Right kidney (tissue), 1 donor: ENCODE measurements at regions not wholly inside any gene's neighbourhood (a gene's known extent, or its start where the extent isn't known, plus 50 kb on each side); places are given as distances from the start of the nearest gene placed in this dataset.

Experiments
- DNase-seq: peaks from one replicate; pipeline ENCODE4 v3.0.0-alpha.2; 2016

DNA sequence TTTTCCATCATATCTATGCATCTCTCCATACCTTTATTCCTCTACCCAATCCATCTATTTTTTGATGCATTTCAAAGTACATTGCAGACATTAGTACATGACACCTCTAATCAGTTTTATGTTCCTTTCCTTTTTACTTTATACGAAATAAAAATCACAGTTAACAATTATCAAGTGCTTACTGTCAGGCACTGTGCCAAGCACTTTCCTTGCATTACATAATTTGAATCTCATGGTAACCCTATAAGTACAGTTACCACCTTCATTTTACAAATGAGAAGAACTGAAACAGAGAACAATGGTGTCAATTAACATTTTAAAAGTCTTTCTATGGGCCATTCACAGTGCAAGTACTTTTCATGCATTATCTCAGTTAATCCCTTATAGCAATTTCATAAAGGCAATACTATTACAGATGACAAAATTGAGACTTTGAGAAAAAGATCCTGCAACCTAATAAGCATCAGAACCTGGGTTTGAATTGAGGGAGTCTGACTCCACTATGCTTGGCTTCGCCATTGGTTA, 544.4 kb upstream of the TNP1 start:
- DNase-seq = no peak

DNA sequence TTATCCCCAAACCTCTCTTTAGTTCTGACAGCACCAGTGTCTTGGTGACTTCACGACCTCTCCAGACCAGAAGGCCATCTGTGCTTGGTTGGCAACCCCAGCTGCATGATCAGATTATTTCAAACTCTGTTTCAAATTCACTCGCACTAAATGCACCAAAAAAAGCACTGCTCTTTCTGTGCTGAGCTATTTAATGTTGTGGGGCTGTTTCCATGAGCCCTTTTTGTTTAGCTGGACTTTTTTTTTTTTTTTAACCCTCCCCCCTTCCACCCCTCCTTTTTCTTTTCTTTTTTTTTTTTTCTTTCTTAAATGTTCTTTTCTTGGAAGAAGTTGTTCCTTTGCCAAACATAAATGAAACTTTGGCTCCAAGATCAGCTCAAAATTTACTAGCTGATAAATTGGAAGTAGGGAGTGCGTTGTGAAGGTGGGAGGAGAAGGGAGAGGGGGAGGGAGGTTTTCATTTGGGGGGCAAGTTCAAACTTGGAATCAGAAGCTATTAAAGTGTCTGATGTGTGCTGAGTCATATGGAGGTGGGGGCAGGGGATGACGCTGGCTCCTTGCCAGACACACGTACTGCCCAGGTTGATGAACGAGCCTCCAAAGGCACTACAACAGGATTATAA, 543.0 kb upstream of the TNP1 start:
- DNase-seq = peak; percentile 23

DNA sequence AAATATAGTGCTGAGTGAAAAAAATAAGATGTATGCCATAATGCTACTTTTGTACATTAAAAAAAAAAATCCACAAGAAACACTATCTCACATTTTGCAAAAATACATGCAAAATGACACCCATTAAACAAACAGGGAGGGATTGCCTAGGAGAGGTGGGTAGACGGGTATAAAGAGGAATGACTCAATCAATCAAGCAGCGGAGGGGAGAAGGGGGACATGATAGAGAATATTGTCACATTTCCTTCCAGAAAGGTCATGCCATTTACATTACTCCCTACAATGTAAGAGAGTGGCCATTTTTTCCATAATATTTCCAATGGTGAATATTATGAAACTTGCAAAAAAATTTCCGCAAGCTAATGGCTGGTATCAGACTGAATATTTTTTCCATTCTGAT, 542.3 kb upstream of the TNP1 start:
- DNase-seq = no peak

DNA sequence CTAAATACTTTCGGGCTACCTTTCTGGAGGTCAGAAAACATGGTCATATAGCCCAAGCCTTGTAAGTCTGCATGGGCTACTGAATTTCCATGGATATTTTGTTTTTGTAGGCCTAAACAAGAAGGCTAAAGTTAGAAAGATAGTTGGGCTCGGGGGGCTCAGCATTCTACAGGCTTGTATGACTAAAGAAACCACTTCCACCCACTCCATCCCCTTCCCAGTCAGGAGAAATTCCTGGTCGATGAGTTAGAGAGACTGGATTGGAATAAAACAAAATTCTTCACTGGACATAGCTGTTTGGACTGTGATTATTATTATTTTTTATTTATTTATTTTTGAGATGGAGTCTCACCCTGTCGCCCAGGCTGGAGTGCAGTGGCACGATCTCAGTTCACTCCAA, 539.4 kb upstream of the TNP1 start:
- no peak for DNase-seq

DNA sequence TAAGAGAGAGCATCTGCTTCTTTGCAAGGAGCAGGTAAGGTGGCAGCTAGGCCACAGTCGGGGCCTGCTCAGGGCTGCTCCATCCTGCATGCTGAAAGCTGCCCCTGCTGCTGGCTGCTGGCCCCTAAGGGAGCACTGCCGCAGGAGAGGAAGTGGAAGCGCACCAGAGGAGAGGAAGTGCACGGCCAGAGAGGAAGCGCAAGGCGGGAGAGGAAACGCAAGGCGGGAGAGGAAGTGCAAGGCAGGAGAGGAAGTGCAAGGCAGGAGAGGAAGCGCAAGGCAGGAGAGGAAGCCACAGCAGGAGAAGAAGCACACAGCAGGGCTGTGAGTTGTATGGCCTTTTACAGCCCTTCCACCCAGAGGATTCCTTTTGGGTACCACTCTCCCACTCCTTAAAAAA, 539.0 kb upstream of the TNP1 start:
- no peak for DNase-seq

DNA sequence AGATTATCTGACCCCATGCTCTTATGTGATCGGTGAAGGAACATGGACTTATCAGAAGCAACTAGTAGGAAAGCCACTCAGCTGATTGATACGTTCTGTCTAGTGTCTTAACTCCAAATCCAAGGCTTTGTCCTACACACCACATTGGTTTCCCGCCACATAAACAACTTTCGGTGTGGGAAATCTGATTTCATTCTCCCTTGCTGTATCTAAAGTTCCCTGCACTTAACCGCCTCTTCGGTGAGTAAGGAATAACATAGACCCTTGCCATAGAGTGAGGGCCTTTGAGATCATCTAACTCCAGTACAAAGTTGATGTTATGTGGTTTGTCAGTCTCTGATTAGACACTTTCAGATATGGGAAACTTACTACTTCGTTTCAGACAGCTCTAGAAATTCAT, 538.2 kb upstream of the TNP1 start:
- no peak for DNase-seq

DNA sequence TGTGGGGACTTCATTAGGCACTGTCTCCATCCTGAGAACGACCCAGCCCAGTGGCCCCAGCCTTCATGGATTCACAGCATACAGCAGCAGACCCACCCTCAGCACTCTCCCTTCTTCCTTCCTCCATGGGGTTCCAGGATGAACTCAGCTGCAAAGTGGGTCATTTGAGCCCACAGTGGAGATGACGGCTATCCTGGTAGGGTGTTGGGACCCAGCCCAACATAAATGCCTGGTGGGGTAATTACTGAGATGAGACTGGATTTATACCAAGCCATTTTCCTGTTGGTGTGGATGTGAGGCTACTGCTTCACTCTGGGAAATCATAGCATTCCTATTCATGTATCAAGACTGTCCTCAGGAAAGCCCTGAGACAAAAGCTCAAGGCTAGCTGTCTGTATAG, 536.7 kb upstream of the TNP1 start:
- no peak for DNase-seq

DNA sequence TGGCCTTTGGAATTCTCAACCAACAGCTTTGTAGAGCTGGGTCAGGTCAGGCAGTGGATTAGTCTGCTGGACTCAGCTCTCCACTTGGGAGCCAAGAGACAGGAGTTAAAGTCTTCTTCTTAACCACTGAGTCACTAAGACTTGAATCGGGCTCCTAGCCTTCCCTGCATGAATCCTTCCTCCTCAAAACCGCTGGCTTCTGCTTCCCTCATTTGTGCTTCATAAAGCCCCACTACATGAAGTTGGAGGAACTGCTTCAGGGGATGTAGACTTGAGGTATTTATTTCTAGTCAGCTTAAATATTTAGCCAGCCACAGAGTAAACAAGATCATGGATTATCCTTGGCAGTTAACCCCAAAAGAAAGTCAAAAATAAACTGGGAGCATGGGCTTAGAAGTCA, 536.3 kb upstream of the TNP1 start:
- DNase-seq = no peak

DNA sequence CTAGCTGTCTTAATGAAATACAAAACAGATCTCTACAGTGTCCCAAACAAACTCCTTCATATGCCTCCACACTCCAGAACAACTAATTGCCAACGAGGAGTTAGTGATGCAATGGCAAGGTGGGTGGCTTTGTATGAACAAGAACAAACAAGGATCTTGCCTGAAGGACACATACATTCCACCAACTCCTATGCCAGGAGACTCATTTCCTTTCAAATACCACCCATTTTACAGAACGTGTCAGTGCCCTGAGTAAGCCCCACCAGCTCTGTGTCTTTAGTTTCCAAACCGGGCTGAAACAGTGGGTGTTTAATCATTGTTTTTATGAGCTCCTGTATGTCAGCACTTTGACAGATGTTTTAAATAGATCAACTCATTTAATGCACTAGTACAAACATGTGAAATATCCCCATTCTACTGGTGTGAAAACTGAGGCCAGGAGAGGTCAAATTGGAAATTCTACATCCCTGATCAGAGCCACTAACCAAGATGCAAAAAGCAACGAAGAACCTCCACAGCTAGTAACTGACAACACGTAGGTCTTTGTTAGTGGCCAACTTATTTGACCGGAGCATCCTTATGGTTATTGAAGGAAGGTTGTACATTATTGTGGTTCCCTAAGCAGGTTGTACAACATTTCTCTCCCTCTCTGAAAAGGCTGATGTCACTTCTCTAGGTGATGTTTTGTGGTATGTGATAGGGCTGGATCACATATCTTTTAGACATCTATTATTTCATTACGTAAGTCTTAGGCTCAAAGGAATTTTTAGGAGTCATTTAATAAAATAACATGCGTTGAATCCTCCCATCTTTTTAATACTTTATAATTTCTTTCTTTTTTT, 534.9 kb upstream of the TNP1 start:
- DNase-seq = no peak

DNA sequence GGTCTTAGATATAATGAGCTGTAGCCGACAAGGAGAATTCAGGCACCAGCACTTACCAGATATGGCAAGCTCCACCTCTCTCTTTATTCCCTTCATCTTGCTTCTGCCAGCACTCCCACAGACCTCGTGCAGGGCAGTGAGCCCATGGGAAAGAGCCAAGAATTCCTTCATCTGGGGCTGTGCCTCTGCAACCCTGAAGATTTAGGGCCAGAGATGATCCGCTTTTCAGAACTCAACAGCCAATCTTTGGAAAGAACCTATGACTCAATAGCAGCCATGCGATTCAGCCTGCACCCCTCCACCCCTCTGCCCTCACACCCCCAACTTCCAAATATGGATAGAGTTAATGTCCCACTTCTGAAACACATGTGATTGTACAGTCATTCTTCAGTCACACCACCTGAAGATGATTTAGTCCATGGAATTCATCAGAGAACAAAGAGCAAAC, 533.7 kb upstream of the TNP1 start:
- no peak for DNase-seq

DNA sequence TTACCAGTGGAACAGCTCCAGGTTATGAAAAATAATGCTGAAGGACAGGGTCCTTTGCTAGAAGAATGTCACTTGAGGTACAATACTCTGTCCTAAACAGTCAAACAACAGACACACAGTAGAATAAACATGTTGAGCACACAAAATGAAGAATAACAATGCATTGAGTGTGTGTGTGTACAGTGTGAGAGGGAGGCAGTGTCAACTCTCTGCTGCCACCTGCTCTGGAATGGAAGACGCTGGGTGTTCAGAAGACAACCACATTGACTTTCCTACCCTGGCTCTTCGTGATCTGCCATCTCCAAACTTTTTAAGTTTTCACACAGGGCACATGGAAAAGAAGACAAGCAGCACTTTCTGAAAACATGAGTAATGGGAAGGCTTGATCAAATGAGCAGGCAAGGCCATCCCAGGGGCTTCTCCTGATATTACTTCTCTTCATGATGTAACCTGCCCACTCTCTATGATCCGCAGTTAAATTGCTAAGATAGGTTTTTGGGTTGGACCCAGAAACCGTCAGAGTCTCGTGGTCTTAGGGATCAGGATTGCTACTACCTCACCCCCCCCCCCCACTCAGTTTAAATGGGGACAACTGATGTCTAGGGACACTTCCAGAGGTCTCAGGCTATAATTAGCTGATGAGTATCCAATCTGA, 533.2 kb upstream of the TNP1 start:
- DNase-seq = no peak

DNA sequence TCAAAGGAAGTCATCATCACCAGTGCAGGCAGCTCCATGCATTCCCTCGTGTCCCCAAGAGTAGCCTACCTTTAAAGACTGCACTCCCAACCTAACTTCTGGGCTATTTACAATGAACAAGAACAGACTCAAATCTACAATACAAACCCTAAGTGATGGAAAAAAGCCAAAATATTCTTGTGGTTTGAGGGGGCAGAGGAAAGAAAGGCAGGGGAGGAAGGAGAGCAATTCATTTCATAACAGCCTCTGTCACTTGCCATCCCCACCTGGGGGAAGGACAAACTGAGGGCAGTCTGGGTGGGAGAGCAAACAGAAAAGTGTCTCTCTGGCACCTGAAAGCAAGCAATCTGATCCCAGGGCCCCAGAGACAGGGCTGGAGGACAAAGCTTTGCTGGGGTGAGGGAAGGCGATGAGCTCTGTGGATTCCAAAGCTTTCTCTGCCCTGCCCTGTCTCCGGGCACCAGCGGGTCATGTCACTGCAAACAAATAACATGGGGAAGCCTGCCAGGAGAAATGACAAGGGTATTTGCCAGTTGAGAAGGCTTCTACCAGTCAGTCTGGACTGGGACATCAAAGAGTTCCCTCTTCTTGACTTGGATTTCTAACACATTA, 528.0 kb upstream of the TNP1 start:
- no peak for DNase-seq

DNA sequence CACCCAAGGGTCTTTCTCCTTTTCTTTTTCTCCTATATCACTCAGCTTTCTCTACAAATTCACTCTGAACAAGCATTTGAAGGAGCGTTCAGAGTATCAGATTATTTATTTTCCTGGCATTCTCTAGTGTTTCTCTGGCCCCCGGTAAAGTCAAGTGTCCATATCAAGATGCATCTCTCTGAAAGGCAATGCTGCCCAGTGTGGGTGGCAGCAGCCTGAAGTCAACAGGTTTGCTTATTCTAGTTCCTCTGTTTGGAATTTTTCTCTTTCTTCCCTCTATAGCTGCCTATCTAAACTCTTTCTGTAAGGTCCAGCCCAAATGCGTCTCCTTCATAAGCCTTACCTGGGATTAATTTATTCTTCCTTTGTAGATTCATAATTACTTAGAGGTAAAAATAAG, 526.2 kb upstream of the TNP1 start:
- no peak for DNase-seq

DNA sequence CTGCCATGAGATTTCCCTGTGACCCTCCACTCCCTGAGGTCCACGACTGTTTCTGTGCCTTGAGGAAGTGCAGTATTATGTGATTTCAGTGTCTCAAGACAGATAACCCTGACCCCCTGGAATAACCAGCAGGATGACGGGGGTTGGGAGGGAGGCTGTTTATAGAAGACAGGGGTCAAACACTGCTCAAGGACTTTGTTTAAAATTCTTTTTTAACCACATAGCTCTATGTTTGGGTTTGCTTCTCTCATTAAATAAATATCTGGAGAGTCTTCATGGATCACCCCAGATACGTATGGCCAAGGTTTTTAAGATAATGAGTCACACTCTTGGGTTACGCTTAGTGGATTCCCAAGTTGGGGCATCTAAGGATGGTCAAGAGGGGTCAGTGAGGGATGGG, 523.8 kb upstream of the TNP1 start:
- DNase-seq = no peak

DNA sequence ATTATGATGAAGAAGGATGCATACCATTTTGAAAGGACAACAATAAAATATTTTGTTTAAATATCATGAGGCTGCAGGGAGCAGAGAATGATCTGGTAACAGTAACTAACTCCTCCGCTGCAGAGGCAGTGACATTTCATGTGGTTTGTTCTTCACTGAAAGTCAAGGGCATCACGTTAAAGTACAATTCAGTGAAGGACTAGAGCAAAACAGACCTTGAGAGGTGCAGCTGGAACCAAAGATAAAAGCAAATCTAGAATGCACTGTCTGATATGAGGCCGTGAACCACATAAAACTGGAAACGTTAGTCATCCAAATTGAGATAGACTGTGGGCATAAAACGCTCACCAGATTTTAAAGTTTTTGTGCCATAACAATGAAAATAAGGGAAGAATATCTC, 522.9 kb upstream of the TNP1 start:
- DNase-seq = no peak

DNA sequence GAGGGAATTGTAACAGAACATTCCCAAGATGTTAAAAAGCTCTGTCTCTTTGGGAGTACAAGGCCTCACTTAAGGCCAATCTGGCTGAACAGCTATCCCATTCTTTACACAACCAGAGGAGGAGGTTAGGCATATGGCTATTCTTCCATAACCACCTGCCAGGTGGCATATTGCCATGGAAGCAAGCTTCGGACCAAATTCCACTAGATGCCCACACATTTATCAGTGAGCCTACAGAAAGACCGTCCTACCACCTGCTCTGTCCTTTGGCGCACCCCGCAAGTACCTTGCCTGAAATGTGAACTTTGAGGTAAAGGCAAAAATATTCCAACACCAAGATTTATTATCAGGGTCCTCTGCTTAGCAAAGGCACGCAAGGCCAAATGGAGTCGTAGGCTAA, 519.9 kb upstream of the TNP1 start:
- no peak for DNase-seq

DNA sequence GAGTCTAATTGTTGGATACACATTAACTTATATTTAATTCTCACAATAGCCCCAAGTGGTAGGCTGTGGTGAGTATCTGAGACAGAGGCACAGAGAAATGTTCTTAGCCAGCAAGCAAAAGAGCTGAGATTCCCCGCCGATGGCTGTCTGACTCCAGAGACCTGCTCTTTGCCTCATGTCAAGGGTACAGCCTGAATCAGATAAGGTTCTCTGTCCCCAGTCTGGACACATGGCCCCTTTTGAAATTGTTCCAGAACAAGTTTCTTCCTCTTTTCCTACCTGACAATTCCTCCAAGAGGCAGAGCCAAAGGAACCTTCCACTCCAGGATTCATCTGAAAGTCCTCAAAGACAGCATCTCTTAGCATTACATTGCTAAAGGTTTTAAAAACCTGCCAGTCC, 512.9 kb upstream of the TNP1 start:
- no peak for DNase-seq

DNA sequence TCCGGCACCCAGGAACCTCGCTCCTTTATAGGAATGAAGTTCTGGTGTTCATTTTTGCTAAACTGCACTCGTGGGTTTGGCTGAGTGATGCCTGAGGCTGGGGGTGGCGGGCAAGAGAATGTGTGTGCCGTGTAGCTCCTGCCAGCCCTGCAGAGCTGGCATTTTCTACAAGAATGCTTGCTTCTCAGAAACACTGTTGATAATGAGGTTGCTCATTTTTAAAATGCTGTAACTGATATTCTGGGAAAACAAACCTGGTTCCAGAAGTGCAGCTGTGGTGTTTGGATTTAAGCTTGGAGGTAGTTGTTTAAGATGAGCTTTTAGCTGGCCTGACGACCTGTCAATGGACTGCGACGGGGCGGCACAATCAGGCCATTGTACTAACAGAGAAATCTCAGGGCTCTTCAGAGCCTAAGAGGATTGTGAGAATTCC, 511.9 kb upstream of the TNP1 start:
- no peak for DNase-seq

DNA sequence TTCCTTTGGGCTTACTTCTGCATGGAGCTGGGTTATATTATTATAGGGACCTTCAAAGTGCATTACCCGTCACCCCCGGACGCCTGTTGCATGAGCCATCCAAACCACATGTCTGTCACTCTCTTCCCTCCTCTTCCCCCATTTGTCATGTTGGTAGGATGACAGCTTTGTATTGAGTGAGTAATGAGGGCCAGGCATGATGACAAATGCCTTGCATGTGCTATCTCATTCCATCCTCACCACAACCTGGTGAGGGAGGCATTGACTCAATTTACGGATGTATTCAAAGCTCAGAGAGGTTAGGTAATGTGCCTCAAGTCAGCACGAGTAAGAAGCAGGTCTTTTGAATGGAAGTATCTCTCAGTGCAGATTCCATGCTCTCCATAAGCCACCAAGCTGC, 510.5 kb upstream of the TNP1 start:
- no peak for DNase-seq

DNA sequence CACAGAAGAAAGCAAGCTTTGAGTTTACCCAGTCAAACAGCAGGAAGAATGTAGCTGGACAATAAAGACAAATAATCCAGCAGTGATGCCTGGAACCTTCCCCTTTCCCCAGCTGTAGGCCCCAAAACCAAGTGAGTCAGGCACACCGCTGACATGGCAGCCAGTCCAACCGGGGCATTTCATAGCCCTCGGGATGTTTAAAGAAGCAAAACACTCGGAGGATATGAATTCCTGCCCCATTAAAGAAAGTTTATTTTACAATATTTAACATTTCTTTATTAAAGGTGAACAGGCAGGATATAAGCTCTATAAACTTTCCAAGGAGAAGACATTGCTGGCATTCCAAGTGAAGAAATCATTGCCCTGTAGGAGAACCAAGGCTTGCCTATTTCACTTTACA, 507.6 kb upstream of the TNP1 start:
- no peak for DNase-seq

DNA sequence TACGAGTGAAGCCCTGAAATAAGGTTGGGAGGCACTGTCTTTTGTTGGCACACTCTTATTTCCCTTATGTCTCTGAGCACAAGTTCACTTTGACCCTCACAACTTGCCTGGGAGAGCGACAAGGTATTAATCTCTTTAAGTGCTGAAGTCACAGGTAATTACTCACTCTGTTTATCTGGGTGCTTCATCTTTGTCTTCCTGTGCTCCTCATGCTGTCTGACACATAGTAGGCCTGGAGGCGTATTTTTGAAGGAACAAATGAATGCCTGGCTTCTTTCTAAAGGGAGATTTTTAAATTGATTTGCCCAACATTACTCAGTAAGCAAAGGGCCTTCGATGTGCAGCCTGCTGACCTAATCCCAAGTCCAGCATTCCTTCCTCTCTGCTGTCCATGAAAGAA, 507.1 kb upstream of the TNP1 start:
- no peak for DNase-seq

DNA sequence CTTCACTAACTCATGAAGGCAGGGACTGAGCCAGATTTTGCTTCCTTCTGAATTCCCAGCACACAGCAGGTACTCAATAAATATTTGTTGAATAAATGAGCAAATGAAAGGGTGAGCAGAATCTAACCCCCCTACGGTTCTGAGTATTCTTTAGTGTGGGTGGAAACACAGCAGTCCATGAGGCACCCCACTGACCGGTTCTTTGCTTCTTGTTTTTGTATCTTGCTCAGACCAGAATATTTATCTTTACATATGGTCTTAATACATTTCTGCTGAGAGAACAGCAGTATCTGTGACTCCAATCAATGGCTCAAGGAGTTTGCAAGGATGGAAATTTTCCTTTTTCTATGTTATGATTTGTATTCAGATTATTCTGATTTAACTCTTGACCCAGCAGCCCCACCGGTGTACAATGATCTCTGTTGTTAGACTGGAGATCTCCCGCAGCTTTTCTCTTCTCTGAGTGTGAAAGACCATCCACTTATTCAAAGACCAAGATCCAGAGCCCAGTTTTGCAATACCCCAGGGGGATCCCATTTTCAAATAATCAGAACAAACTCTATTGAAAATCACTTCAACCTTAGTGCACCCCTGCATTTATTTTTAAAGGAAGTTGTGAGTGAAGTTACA, 506.5 kb upstream of the TNP1 start:
- no peak for DNase-seq

DNA sequence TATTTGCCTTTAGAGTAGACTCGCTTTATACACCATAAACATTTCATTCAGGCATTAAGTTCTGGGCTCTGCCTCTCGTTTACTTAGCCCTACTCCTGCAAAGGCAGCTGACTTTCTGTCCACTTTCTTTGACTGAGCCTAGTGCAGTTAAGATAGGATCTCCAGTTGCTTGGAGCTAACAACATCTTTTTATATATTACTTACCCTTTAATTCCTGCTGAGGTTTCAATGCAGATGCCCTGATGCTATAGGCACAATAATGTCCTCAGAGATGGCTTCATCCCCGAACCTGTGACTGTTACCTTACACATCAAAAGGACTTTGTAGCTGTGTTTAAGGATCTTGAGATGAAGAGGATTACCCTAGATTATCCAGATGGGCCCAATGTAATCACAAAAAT, 505.8 kb upstream of the TNP1 start:
- no peak for DNase-seq
